ENCODE measurements at regions not wholly inside any gene's neighbourhood (a gene's known extent, or its start where the extent isn't known, plus 50 kb on each side); places are given as distances from the start of the nearest gene placed in this dataset.

DNA sequence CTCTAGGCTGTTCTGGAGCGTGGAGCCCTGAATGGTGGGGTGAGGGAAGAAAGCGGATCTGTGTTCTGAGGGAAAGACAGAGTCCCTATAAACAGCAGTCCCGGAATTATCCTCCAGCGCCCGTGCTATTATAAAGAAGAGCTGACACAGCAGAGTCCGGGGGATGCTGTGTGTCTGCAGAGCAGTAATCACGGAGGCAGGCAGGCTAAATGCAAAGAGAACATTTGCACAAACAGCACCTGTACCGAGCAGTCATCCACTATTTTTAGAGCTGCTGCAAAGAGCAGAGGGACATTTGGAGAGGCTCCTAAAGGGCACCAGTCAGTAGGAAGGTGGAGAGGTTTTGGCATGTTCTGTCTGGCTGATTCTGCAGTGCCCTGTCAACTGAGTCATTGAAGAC is 293.8 kb upstream of the SLC14A2 start:
- Histone ChIP-seq H4K20me1 (ENCODE audit: insufficient read depth, low read length) (0 out of 2 replicates have a peak, but pooled peaks cover 2% of the 10 kb centered on the region), H3K4me2 (ENCODE audit: low read depth, low read length) (no peak overlapping the region), H3K36me3 (replicated peaks in 1 of 2; ENCODE audit: control insufficient read depth in 1 of 2, insufficient read depth in 2 of 2, low read length in 2 of 2) (no peaks in the 10 kb centered on the region), H2AFZ (ENCODE audit: low read length) (no peak overlapping the region), H3K9ac (ENCODE audit: insufficient read depth, low read depth, low read length) (no peak overlapping the region), H3K79me2 (ENCODE audit: insufficient read depth, low read length) (no peaks in the 10 kb centered on the region), H3K27me3 (ENCODE audit: control insufficient read depth in 1 of 2, insufficient read depth in 2 of 2, low read length in 2 of 2) (no peaks in the 10 kb centered on the region), H3K27ac (ENCODE audit: extremely low read length, insufficient read depth, low read length) (no peak overlapping the region), H3K4me3 (replicated peaks in 1 of 3; ENCODE audit: insufficient read depth in 1 of 3, low read depth in 2 of 3, low read length in 3 of 3) (no peak overlapping the region), H3K9me3 (ENCODE audit: low read length) (no peaks in the 10 kb centered on the region), H3K4me1 (ENCODE audit: insufficient read depth, low read length) (no peaks in the 10 kb centered on the region)
- ChIA-PET CTCF (ENCODE audit: low intra/inter-chr PET ratio, low total read pairs) (no interaction called here), POLR2A (no interaction called here)
- no peak for DNase-seq (ENCODE audit: low spot score)
- intact Hi-C loops (cut with micrococcal nuclease; ENCODE audit: unreplicated experiment), result no loop called here
- no peak for TF ChIP-seq CBX2 (IDR thresholded peaks at IDR 0.05; ENCODE audit: low read depth, low read length)
- TF ChIP-seq CBX2 (CRISPR knock-in tag; IDR thresholded peaks at IDR 0.05; ENCODE audit: low read depth), result no peak
- peak in 1 of 2 experiments; percentile 16; a peak in 1 of 4 replicates for TF ChIP-seq MAFK (conservative IDR thresholded peaks at IDR 0.05 in 1 of 2, IDR thresholded peaks at IDR 0.05 in 1 of 2; ENCODE audit: low read length in 2 of 2)
- no peak for TF ChIP-seq ZBTB2 (CRISPR knock-in tag; IDR thresholded peaks at IDR 0.05; ENCODE audit: low read depth)
- no TSS peak for BruUV-seq (replicated peaks)
- ATAC-seq, result no peak
- WGBS (ENCODE audit: low lambda C conversion rate), result 15% methylated on average over 5 of the region's 8 CpGs
- in situ Hi-C loops (cut with HindIII; ENCODE audit: extremely low pct_ligation_motif_present, low pct_unique_long_range_greater_than_20kb), result no loop called here
- no peak for FAIRE-seq

DNA sequence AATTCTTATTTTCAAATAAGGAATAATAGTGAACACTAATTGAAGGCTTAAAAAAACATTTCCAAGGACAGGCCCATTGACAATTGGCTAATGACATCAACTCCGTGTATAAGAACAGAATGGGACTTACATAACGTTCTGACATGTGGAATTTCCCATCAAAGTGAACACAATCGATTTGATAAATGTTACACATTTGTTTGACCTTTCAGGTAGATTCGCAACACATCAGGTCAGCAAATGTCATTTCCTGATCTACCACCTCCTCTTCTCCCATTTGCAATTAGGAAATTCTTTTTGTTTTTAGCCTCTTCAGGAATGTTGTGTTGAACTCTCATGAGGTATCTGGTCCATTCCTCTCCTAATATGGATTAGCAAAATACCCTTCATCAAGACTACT is 292.9 kb upstream of the SLC14A2 start:
- intact Hi-C loops (cut with micrococcal nuclease; ENCODE audit: unreplicated experiment), result no loop called here
- no peak overlapping the region for H3K27ac ChIP-seq (ENCODE audit: extremely low read length, insufficient read depth, low read length)
- no peak overlapping the region for H3K4me3 ChIP-seq (replicated peaks in 1 of 3; ENCODE audit: insufficient read depth in 1 of 3, low read depth in 2 of 3, low read length in 3 of 3)
- BruUV-seq (replicated peaks), result no TSS peak
- H3K4me2 ChIP-seq (ENCODE audit: low read depth, low read length), result no peak overlapping the region
- H3K36me3 ChIP-seq (replicated peaks in 1 of 2; ENCODE audit: control insufficient read depth in 1 of 2, insufficient read depth in 2 of 2, low read length in 2 of 2), result no peaks in the 10 kb centered on the region
- no peak for FAIRE-seq
- DNase-seq (ENCODE audit: low spot score), result no peak
- H3K27me3 ChIP-seq (ENCODE audit: control insufficient read depth in 1 of 2, insufficient read depth in 2 of 2, low read length in 2 of 2), result no peaks in the 10 kb centered on the region
- in situ Hi-C loops (cut with HindIII; ENCODE audit: extremely low pct_ligation_motif_present, low pct_unique_long_range_greater_than_20kb), result no loop called here
- WGBS (ENCODE audit: low lambda C conversion rate), result 13% methylated on average over 4 of the region's 4 CpGs
- H4K20me1 ChIP-seq (ENCODE audit: insufficient read depth, low read length), result no peaks in the 10 kb centered on the region
- H2AFZ ChIP-seq (ENCODE audit: low read length), result no peak overlapping the region
- ChIA-PET POLR2A (no interaction called here), CTCF (ENCODE audit: low intra/inter-chr PET ratio, low total read pairs) (no interaction called here)
- no peak for ATAC-seq
- no peaks in the 10 kb centered on the region for H3K79me2 ChIP-seq (ENCODE audit: insufficient read depth, low read length)
- H3K4me1 ChIP-seq (ENCODE audit: insufficient read depth, low read length), result no peaks in the 10 kb centered on the region
- H3K9ac ChIP-seq (ENCODE audit: insufficient read depth, low read depth, low read length), result no peak overlapping the region
- no peaks in the 10 kb centered on the region for H3K9me3 ChIP-seq (ENCODE audit: low read length)
- TF ChIP-seq ZXDC (CRISPR knock-in tag; IDR thresholded peaks at IDR 0.05), result no peak
- no peak for TF ChIP-seq ZNF589 (CRISPR knock-in tag; conservative IDR thresholded peaks at IDR 0.05)
- TF ChIP-seq SKIL (CRISPR knock-in tag; IDR thresholded peaks at IDR 0.05; ENCODE audit: borderline replicate concordance), result no peak
- TF ChIP-seq, protein P1, sequence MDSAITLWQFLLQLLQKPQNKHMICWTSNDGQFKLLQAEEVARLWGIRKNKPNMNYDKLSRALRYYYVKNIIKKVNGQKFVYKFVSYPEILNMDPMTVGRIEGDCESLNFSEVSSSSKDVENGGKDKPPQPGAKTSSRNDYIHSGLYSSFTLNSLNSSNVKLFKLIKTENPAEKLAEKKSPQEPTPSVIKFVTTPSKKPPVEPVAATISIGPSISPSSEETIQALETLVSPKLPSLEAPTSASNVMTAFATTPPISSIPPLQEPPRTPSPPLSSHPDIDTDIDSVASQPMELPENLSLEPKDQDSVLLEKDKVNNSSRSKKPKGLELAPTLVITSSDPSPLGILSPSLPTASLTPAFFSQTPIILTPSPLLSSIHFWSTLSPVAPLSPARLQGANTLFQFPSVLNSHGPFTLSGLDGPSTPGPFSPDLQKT (CRISPR knock-in tag; IDR thresholded peaks at IDR 0.05; ENCODE audit: borderline replicate concordance), result no peak
- TF ChIP-seq MIXL1 (CRISPR knock-in tag; IDR thresholded peaks at IDR 0.05), result no peak
